IPS-15b (cell line): ENCODE measurements at regions not wholly inside any gene's neighbourhood (a gene's known extent, or its start where the extent isn't known, plus 50 kb on each side); places are given as distances from the start of the nearest gene placed in this dataset.
"Not testable (repeated sequence)": the region's sequence is repeated elsewhere in the genome, so short reads cannot be mapped to it uniquely, and the experiment has no call there.

Experiments used
- H3K27me3 ChIP-seq: one replicate; pipeline ENCODE4 v1.6.1; 2013; ENCODE audit warnings: low read length; ENCODE audit not compliant: control insufficient read depth, insufficient read depth
- H3K36me3 ChIP-seq: one replicate; pipeline ENCODE4 v1.6.1; 2013; ENCODE audit warnings: low read length; ENCODE audit not compliant: control insufficient read depth, insufficient read depth
- H3K4me1 ChIP-seq: one replicate; pipeline ENCODE4 v1.6.1; 2013; ENCODE audit warnings: mild to moderate bottlenecking, low read length; ENCODE audit not compliant: control insufficient read depth, insufficient read depth
- H3K4me3 ChIP-seq: one replicate; pipeline ENCODE4 v1.5.1; 2013; ENCODE audit warnings: low read depth, low read length
- H3K9ac ChIP-seq: one replicate; pipeline ENCODE4 v1.6.1; 2013; ENCODE audit warnings: low read depth, mild to moderate bottlenecking, low read length
- H3K9me3 ChIP-seq: one replicate; pipeline ENCODE4 v1.6.1; 2013; ENCODE audit warnings: mild to moderate bottlenecking, low read length; ENCODE audit not compliant: control insufficient read depth, insufficient read depth

- Histone ChIP-seq H3K36me3 (no peaks in the 10 kb centered on the region), H3K9me3 (no peaks in the 10 kb centered on the region), H3K27me3 (no peaks in the 10 kb centered on the region), H3K4me3 (no peak overlapping the region), H3K9ac (no peak overlapping the region), H3K4me1 (no peaks in the 10 kb centered on the region)
Observed at GRCh38 chr7:19290968-19291367, 145.7 kb upstream of the FERD3L start.

DNA sequence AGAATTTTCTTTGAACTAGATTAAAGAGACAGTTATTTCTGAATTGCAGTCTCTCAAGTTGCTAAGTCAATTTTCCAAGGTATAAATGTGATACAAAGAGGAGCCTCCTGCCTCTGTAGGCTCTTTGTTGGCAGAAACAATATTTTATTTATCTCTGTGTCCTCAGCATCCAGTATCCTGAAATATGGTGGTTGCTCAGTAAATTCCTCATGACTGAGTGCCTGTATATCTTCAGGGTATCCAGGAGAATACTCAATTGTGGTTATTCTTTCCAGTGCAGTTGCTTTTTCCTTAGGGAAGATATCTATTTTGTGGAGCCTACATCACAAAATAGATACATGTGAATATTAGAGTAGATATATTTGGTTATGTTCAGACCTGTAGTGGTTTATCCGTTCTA lies 144.8 kb upstream of the FERD3L start:
- Histone ChIP-seq H3K36me3 (no peaks in the 10 kb centered on the region), H3K4me3 (no peak overlapping the region), H3K27me3 (no peaks in the 10 kb centered on the region), H3K4me1 (no peaks in the 10 kb centered on the region), H3K9ac (no peak overlapping the region), H3K9me3 (no peaks in the 10 kb centered on the region)

- Histone ChIP-seq H3K36me3 (no peaks in the 10 kb centered on the region), H3K9me3 (no peaks in the 10 kb centered on the region), H3K9ac (no peak overlapping the region), H3K4me3 (no peak overlapping the region), H3K27me3 (no peaks in the 10 kb centered on the region), H3K4me1 (no peaks in the 10 kb centered on the region)
Observed at GRCh38 chr7:19284596-19285300, 139.5 kb upstream of the FERD3L start.

DNA sequence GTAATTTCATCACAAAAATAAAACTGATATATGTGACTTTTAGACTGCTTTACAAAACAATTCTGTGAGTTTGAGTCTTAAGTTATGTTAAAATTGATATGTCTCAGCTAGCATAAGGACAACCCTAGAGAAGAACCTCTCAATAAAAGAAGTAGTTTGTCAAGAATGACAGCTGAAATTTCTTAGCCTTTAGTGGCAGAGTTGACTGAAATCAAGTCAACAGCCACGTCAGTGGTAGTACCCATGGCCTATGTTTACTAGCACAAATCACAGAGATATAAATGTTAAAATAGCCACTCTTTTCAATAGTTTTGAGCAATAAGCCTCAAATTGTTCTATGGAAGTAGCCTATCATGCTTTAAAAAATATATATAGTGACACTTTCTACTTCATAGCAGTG lies 138.9 kb upstream of the FERD3L start:
- Histone ChIP-seq H3K27me3 (no peaks in the 10 kb centered on the region), H3K4me3 (no peak overlapping the region), H3K36me3 (no peaks in the 10 kb centered on the region), H3K4me1 (no peaks in the 10 kb centered on the region), H3K9ac (no peak overlapping the region), H3K9me3 (no peaks in the 10 kb centered on the region)

DNA sequence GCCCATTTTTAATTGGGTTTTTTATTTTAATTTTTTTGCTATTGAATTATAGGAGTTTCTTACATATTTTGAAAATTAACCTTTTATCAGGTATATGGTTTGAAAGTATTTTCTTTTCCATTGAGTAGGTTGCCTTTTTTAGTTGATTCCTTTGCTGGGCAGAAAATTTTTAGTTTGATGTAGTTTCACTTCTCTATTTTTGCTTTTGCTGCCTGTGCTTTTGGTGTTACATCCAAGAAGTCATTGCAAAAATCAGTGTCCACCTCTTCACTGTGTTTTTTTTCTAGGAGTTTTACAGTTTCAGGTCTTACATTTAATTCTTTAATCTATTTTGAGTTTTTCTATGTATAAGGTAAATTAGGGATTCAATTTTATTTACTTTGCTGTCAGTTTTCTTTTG lies 129.8 kb upstream of the FERD3L start:
- Histone ChIP-seq H3K27me3 (no peaks in the 10 kb centered on the region), H3K9ac (no peak overlapping the region), H3K4me1 (no peaks in the 10 kb centered on the region), H3K9me3 (no peaks in the 10 kb centered on the region), H3K36me3 (no peaks in the 10 kb centered on the region), H3K4me3 (no peak overlapping the region)

DNA sequence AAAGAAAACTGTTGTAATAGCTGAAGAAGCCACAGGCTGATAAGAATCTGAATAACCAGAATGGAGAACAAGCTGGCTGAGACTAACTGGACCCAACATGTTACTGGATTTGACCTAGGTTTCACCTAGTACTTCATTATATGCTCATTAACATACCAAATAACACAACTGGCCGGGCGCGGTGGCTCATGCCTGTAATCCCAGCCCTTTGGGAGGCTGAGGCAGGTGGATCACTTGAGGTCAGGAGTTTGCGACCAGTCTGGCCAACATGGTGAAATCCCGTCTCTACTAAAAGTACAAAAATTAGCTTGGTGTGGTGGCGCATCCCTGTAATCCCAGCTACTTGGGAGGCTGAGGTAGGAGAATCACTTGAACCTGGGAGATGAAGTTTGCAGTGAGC lies 127.1 kb upstream of the FERD3L start:
- not testable (repeated sequence) for H3K4me1 ChIP-seq, H3K9ac ChIP-seq, H3K9me3 ChIP-seq, H3K4me3 ChIP-seq, H3K27me3 ChIP-seq, H3K36me3 ChIP-seq

DNA sequence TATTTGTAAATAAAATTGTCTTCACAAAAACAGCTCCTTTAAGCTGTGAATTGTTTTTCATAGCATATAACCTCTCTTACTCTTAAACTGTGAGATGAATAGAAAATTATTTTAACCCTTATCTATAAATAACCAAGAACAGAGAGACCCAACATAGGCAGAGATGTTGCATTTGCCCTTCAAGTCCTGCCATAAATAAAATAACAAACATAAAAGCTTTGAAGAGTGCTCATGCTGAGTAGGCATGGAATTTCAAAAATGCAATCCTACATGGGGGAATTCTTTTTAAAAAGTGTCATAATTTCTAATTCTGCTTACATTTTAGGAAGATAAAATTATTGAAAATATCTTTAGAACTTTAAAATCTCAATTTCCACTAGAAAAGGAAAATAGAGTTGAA lies 124.1 kb upstream of the FERD3L start:
- H3K4me3 ChIP-seq = no peak overlapping the region

GRCh38 chr7:19268737-19269136 lies 123.5 kb upstream of the FERD3L start:
- H3K4me3 ChIP-seq = no peak overlapping the region

More for the DNA sequence above, 124.1 kb upstream of the FERD3L start:
- Histone ChIP-seq H3K4me1 (no peaks in the 10 kb centered on the region), H3K36me3 (no peaks in the 10 kb centered on the region), H3K9me3 (no peaks in the 10 kb centered on the region), H3K9ac (no peak overlapping the region), H3K27me3 (no peaks in the 10 kb centered on the region)

GRCh38 chr7:19262826-19263225 lies 117.6 kb upstream of the FERD3L start:
- H3K4me1 ChIP-seq = no peaks in the 10 kb centered on the region
- H3K27me3 ChIP-seq = no peaks in the 10 kb centered on the region
- H3K9ac ChIP-seq = no peak overlapping the region
- no peaks in the 10 kb centered on the region for H3K36me3 ChIP-seq
- H3K9me3 ChIP-seq = no peaks in the 10 kb centered on the region
- H3K4me3 ChIP-seq = no peak overlapping the region

More at GRCh38 chr7:19268737-19269136, 123.5 kb upstream of the FERD3L start:
- H3K36me3 ChIP-seq = no peaks in the 10 kb centered on the region
- no peaks in the 10 kb centered on the region for H3K9me3 ChIP-seq
- no peak overlapping the region for H3K9ac ChIP-seq
- no peaks in the 10 kb centered on the region for H3K4me1 ChIP-seq
- H3K27me3 ChIP-seq = no peaks in the 10 kb centered on the region

- Histone ChIP-seq H3K4me1 (no peaks in the 10 kb centered on the region), H3K9me3 (no peaks in the 10 kb centered on the region), H3K36me3 (no peaks in the 10 kb centered on the region), H3K9ac (no peak overlapping the region), H3K4me3 (no peak overlapping the region), H3K27me3 (no peaks in the 10 kb centered on the region)
Observed at GRCh38 chr7:19249281-19249680, 104.1 kb upstream of the FERD3L start.

GRCh38 chr7:19248681-19249080 lies 103.5 kb upstream of the FERD3L start:
- H3K27me3 ChIP-seq = no peaks in the 10 kb centered on the region
- H3K4me1 ChIP-seq = no peaks in the 10 kb centered on the region
- no peak overlapping the region for H3K9ac ChIP-seq
- no peak overlapping the region for H3K4me3 ChIP-seq
- H3K9me3 ChIP-seq = no peaks in the 10 kb centered on the region
- H3K36me3 ChIP-seq = no peaks in the 10 kb centered on the region

- no peak overlapping the region for H3K4me3 ChIP-seq
- H3K36me3 ChIP-seq = no peaks in the 10 kb centered on the region
- no peaks in the 10 kb centered on the region for H3K9me3 ChIP-seq
- no peaks in the 10 kb centered on the region for H3K4me1 ChIP-seq
- no peaks in the 10 kb centered on the region for H3K27me3 ChIP-seq
- no peak overlapping the region for H3K9ac ChIP-seq
Observed at GRCh38 chr7:19248115-19248514, 102.9 kb upstream of the FERD3L start.
